H7 (cell line): ENCODE measurements at regions not wholly inside any gene's neighbourhood (a gene's known extent, or its start where the extent isn't known, plus 50 kb on each side); places are given as distances from the start of the nearest gene placed in this dataset.

Source experiments
- DNase-seq: peaks from one replicate; pipeline ENCODE4 v3.0.0; 2012
- H3K27me3 ChIP-seq: 2 replicates; pipeline ENCODE4 v1.6.0; 2011; ENCODE audit warnings: mild to moderate bottlenecking, low read length; ENCODE audit not compliant: control insufficient read depth, insufficient read depth
- H3K36me3 ChIP-seq: replicated peaks from 2 replicates; pipeline ENCODE4 v1.5.1; 2011; ENCODE audit warnings: low read length; ENCODE audit not compliant: control insufficient read depth, insufficient read depth
- H3K4me3 ChIP-seq: 2 replicates; pipeline ENCODE4 v1.5.1; 2011; ENCODE audit warnings: low read depth, mild to moderate bottlenecking, control low read depth, low read length, moderate library complexity; ENCODE audit not compliant: insufficient read depth

- H3K4me3 ChIP-seq, result no peak overlapping the region
- no peaks in the 10 kb centered on the region for H3K27me3 ChIP-seq
- no peaks in the 10 kb centered on the region for H3K36me3 ChIP-seq
- DNase-seq, result no peak
Measured at GRCh38 chr11:95699631-95700470, 89.7 kb downstream of the FAM76B start.

GRCh38 chr11:95698676-95699557, 90.7 kb downstream of the FAM76B start:
- no peaks in the 10 kb centered on the region for H3K36me3 ChIP-seq
- no peak overlapping the region for H3K4me3 ChIP-seq
- no peaks in the 10 kb centered on the region for H3K27me3 ChIP-seq
- DNase-seq, result no peak

GRCh38 chr11:95697614-95698408, 91.8 kb downstream of the FAM76B start:
- no peaks in the 10 kb centered on the region for H3K36me3 ChIP-seq
- H3K4me3 ChIP-seq, result no peak overlapping the region
- no peak for DNase-seq
- H3K27me3 ChIP-seq, result no peaks in the 10 kb centered on the region

- no peaks in the 10 kb centered on the region for H3K36me3 ChIP-seq
- no peaks in the 10 kb centered on the region for H3K27me3 ChIP-seq
- H3K4me3 ChIP-seq, result no peak overlapping the region
- DNase-seq, result no peak
Measured at GRCh38 chr11:95695181-95695580, 94.4 kb downstream of the FAM76B start.

GRCh38 chr11:95693298-95693697, 96.3 kb downstream of the FAM76B start:
- no peak overlapping the region for H3K4me3 ChIP-seq
- no peak for DNase-seq
- H3K27me3 ChIP-seq, result no peaks in the 10 kb centered on the region
- H3K36me3 ChIP-seq, result no peaks in the 10 kb centered on the region

GRCh38 chr11:95692526-95693260, 96.9 kb downstream of the FAM76B start:
- DNase-seq, result no peak
- no peaks in the 10 kb centered on the region for H3K36me3 ChIP-seq
- no peaks in the 10 kb centered on the region for H3K27me3 ChIP-seq
- H3K4me3 ChIP-seq, result no peak overlapping the region

GRCh38 chr11:95690100-95690499, 99.5 kb downstream of the FAM76B start:
- no peaks in the 10 kb centered on the region for H3K27me3 ChIP-seq

GRCh38 chr11:95688501-95689222, 100.9 kb downstream of the FAM76B start:
- DNase-seq, result no peak
- H3K4me3 ChIP-seq, result no peak overlapping the region

More at GRCh38 chr11:95690100-95690499, 99.5 kb downstream of the FAM76B start:
- Histone ChIP-seq H3K36me3 (no peaks in the 10 kb centered on the region), H3K4me3 (no peak overlapping the region)
- DNase-seq, result no peak

GRCh38 chr11:95688015-95688414, 101.6 kb downstream of the FAM76B start:
- Histone ChIP-seq H3K27me3 (no peaks in the 10 kb centered on the region), H3K36me3 (no peaks in the 10 kb centered on the region), H3K4me3 (no peak overlapping the region)
- no peak for DNase-seq

More at GRCh38 chr11:95688501-95689222, 100.9 kb downstream of the FAM76B start:
- no peaks in the 10 kb centered on the region for H3K27me3 ChIP-seq
- no peaks in the 10 kb centered on the region for H3K36me3 ChIP-seq

- H3K4me3 ChIP-seq, result no peak overlapping the region
- no peaks in the 10 kb centered on the region for H3K36me3 ChIP-seq
- no peaks in the 10 kb centered on the region for H3K27me3 ChIP-seq
- DNase-seq, result no peak
Measured at GRCh38 chr11:95686265-95686664, 103.3 kb downstream of the FAM76B start.

- H3K4me3 ChIP-seq, result no peak overlapping the region
- DNase-seq, result no peak
- H3K27me3 ChIP-seq, result no peaks in the 10 kb centered on the region
- no peaks in the 10 kb centered on the region for H3K36me3 ChIP-seq
Measured at GRCh38 chr11:95684701-95685100, 104.9 kb downstream of the FAM76B start.

GRCh38 chr11:95684170-95684569, 105.4 kb downstream of the FAM76B start:
- no peaks in the 10 kb centered on the region for H3K27me3 ChIP-seq
- H3K36me3 ChIP-seq, result no peaks in the 10 kb centered on the region
- no peak overlapping the region for H3K4me3 ChIP-seq
- DNase-seq, result no peak

GRCh38 chr11:95682552-95682951, 107.0 kb downstream of the FAM76B start:
- H3K4me3 ChIP-seq, result no peak overlapping the region
- H3K27me3 ChIP-seq, result no peaks in the 10 kb centered on the region
- DNase-seq, result no peak
- H3K36me3 ChIP-seq, result no peaks in the 10 kb centered on the region
